GM18519 (cell line): ENCODE measurements at regions not wholly inside any gene's neighbourhood (a gene's known extent, or its start where the extent isn't known, plus 50 kb on each side); places are given as distances from the start of the nearest gene placed in this dataset.
"Not testable (repeated sequence)": the region's sequence is repeated elsewhere in the genome, so short reads cannot be mapped to it uniquely, and the experiment has no call there.

Experiments used
- ATAC-seq: cut with Tn5 transposase; IDR thresholded peaks from one replicate; pipeline ENCODE4 v1.9.1; 2021; ENCODE audit warnings: mild to moderate bottlenecking, moderate library complexity; ENCODE audit not compliant: unreplicated experiment, low FRiP score

GRCh38 chr3:193800138-193801043 lies 207.4 kb downstream of the OPA1 start:
- ATAC-seq: no peak

DNA sequence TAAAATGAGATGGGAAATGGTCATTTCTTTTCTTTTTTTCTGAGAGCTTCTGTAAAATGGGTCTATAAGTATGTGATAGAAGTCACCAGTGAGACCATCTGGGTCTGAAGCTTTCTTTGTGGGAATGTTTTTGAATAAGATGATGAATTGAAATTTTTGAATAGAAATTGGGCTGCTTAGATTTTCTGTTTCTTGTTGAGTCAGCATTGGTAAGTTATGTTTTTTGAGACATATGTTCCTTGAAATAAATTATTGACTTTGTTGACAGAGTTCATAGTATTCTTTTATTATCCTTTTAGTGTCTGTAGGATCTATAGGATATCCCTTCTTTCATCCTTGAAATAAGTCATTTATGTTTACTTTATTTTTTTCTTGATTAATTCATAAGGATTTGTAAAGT lies 208.1 kb downstream of the OPA1 start:
- no peak for ATAC-seq

GRCh38 chr3:193803288-193803687 lies 210.3 kb downstream of the OPA1 start:
- ATAC-seq: no peak

GRCh38 chr3:193805448-193805847 lies 212.4 kb downstream of the OPA1 start:
- ATAC-seq: no peak

- ATAC-seq: no peak
Measured at GRCh38 chr3:193808317-193808716, 215.3 kb downstream of the OPA1 start.

- no peak for ATAC-seq
Measured at GRCh38 chr3:193809106-193809505, 216.1 kb downstream of the OPA1 start.

DNA sequence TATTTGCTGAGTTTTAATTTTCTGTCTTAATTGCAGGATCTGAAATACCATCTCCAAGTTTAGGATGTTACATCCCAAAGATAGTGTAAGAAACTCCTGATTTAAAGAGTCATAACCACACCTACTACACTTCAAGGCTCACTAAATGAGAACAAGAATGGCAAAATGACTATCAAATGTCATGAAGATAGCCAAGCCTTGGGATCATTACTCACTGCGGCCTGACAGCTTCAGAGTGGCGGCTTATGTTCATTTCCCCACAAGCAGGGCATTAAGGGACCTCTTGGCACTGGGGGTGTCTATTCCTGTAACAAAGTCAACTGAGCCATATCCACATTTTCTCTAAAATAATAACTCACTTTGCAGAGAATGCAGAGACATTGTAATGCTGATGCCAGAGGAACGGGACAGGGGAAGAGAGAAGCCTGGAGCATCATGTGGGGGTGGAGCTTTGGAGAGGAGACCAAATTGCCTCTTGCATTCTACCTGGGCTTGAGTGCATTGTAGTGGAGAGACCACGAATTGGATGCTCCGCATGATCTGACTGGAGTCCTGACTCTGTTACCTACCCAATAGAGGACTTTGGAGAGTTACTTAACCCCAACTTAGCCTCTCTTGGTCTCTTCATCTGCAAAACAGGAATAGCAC lies 219.2 kb downstream of the OPA1 start:
- no peak for ATAC-seq

- ATAC-seq: no peak
Measured at GRCh38 chr3:193812791-193813500, 219.9 kb downstream of the OPA1 start.

DNA sequence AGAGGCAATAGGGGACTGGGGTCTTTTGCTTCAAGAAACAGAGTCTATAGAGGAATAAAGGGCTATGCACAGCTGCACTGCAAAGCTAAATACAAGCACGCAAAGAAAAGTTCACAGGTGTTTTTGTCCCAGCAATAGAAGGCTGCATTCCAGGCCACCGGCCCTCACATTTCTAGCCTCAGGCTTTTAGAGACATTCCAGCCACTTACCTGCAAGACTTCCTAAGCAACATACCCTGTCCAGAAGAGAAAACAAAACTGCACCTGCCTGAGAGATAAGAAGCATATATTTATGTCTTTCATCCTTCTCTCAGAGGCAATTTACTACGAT lies 220.5 kb downstream of the OPA1 start:
- ATAC-seq: no peak

- no peak for ATAC-seq
Measured at GRCh38 chr3:193814166-193814892, 221.3 kb downstream of the OPA1 start.

GRCh38 chr3:193815246-193816027 lies 222.4 kb downstream of the OPA1 start:
- no peak for ATAC-seq

GRCh38 chr3:193816028-193816395 lies 223.0 kb downstream of the OPA1 start:
- ATAC-seq: no peak

GRCh38 chr3:193816656-193817311 lies 223.8 kb downstream of the OPA1 start:
- ATAC-seq: no peak

DNA sequence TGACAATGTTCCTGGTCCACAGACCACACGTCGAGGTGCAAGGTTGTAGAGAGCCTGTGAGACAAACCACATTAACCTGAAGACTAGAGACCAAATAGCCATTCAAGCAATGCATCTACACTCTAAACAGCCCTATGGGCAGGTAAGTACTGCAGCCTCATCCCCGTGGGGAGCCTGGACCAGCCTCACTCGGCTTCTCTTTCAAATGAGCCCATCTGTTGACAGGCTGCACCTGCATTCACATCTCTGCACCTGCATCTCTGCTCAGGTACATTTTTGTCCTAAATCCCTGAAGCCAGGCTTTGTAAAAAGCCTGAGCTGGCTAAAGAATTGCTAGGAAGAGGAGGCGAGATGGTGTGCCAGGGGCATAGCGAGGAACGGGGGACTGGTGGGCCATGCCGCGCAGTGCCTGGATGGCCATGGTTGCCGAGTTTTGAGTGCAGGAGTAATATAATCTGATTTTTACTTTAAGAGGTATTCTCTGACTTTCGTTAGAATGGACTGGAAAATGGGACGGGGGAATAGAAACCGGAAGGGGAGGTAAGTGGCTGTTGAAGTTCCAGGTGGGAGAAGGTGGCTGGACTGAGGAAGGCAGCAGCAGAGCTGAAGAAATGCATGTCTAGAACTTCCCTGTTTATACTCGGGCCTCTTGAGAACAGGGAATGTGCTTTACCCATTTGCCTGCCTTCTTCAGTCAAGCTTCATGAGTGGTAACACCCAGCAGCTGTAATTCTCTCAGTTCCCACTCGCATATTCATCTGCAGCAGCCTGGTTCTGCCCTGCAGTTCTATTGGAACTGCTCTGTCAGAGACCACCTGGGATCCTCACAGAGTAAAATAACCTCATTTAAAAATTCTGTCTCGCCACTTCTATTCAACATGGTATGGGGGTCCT lies 226.4 kb downstream of the OPA1 start:
- no peak for ATAC-seq

- no peak for ATAC-seq
Measured at GRCh38 chr3:193821151-193821668, 228.2 kb downstream of the OPA1 start.

DNA sequence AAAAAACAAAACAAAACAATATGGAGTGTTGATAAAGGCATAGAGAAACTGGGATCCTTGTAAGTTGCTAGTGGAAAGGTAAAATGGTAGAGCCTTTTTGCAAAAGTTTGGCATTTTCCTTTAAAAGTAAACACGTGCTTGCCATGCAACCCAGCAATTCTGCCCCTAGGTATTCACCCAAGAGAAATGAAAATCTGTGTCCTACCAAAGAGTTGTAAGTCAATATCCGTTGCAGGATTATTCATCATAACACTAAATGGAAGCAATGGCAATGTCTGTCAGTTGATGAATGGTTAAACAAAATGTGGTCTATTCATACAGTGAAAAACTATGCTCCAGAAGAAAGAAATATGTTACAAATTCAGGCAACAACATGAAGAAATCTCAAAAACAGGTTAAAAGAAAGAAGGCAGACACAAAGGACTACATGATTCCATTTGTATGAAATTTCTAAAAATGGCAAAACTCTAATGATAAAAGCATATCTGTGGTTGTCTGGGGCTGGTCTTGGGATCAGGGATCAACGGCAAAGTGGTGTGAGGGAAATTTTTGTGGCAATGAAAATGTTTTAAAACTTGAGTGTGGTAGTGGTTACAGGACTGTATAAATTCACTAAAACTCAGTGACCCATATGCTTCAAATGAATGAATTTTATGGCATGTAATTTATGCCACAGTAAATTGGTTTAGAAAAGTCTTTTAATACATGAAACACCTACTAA lies 229.6 kb downstream of the OPA1 start:
- ATAC-seq: no peak

- ATAC-seq: not testable (repeated sequence)
Measured at GRCh38 chr3:193823213-193823605, 230.2 kb downstream of the OPA1 start.

DNA sequence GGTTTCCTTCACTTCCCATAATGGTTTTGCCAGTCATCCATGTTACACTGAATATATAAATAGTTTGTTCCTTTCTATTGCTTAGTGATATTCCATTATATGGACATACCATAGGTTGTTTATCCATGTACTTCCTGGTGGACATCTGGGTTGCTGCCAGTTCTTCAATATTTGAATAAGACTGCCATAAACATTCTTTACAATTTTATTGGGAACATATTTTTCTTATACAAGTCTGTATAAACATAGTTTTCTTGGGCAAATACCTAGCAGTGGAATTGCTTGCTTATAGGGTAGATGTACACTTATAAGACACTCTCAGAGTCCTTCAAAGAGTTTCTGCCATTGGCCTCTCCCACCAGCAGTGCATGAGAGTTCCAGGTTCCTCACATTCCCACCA lies 231.4 kb downstream of the OPA1 start:
- no peak for ATAC-seq
